ENCODE measurements at regions not wholly inside any gene's neighbourhood (a gene's known extent, or its start where the extent isn't known, plus 50 kb on each side); places are given as distances from the start of the nearest gene placed in this dataset.

DNA sequence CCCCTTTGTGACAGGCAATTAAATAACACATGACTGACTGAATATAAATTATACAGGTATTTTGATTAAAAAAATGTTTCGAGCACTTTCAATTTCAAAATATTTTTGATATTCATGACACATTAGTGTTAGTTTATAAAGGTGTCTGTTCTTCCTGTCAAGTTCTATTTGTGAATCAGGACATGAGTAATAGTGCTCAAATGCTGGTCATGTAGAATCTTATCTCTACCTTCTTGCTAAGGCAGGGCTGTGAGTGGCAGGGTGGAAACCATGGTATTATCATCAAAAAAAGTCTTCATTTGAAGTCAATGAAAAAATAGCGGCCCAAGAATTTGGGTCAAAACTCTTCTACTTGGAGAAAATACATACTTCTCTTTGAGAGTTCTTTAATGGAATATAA lies 250.2 kb downstream of the DACT1 start (continued):
- TF ChIP-seq, protein P1, sequence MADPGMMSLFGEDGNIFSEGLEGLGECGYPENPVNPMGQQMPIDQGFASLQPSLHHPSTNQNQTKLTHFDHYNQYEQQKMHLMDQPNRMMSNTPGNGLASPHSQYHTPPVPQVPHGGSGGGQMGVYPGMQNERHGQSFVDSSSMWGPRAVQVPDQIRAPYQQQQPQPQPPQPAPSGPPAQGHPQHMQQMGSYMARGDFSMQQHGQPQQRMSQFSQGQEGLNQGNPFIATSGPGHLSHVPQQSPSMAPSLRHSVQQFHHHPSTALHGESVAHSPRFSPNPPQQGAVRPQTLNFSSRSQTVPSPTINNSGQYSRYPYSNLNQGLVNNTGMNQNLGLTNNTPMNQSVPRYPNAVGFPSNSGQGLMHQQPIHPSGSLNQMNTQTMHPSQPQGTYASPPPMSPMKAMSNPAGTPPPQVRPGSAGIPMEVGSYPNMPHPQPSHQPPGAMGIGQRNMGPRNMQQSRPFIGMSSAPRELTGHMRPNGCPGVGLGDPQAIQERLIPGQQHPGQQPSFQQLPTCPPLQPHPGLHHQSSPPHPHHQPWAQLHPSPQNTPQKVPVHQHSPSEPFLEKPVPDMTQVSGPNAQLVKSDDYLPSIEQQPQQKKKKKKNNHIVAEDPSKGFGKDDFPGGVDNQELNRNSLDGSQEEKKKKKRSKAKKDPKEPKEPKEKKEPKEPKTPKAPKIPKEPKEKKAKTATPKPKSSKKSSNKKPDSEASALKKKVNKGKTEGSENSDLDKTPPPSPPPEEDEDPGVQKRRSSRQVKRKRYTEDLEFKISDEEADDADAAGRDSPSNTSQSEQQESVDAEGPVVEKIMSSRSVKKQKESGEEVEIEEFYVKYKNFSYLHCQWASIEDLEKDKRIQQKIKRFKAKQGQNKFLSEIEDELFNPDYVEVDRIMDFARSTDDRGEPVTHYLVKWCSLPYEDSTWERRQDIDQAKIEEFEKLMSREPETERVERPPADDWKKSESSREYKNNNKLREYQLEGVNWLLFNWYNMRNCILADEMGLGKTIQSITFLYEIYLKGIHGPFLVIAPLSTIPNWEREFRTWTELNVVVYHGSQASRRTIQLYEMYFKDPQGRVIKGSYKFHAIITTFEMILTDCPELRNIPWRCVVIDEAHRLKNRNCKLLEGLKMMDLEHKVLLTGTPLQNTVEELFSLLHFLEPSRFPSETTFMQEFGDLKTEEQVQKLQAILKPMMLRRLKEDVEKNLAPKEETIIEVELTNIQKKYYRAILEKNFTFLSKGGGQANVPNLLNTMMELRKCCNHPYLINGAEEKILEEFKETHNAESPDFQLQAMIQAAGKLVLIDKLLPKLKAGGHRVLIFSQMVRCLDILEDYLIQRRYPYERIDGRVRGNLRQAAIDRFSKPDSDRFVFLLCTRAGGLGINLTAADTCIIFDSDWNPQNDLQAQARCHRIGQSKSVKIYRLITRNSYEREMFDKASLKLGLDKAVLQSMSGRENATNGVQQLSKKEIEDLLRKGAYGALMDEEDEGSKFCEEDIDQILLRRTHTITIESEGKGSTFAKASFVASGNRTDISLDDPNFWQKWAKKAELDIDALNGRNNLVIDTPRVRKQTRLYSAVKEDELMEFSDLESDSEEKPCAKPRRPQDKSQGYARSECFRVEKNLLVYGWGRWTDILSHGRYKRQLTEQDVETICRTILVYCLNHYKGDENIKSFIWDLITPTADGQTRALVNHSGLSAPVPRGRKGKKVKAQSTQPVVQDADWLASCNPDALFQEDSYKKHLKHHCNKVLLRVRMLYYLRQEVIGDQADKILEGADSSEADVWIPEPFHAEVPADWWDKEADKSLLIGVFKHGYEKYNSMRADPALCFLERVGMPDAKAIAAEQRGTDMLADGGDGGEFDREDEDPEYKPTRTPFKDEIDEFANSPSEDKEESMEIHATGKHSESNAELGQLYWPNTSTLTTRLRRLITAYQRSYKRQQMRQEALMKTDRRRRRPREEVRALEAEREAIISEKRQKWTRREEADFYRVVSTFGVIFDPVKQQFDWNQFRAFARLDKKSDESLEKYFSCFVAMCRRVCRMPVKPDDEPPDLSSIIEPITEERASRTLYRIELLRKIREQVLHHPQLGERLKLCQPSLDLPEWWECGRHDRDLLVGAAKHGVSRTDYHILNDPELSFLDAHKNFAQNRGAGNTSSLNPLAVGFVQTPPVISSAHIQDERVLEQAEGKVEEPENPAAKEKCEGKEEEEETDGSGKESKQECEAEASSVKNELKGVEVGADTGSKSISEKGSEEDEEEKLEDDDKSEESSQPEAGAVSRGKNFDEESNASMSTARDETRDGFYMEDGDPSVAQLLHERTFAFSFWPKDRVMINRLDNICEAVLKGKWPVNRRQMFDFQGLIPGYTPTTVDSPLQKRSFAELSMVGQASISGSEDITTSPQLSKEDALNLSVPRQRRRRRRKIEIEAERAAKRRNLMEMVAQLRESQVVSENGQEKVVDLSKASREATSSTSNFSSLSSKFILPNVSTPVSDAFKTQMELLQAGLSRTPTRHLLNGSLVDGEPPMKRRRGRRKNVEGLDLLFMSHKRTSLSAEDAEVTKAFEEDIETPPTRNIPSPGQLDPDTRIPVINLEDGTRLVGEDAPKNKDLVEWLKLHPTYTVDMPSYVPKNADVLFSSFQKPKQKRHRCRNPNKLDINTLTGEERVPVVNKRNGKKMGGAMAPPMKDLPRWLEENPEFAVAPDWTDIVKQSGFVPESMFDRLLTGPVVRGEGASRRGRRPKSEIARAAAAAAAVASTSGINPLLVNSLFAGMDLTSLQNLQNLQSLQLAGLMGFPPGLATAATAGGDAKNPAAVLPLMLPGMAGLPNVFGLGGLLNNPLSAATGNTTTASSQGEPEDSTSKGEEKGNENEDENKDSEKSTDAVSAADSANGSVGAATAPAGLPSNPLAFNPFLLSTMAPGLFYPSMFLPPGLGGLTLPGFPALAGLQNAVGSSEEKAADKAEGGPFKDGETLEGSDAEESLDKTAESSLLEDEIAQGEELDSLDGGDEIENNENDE (IDR thresholded peaks at IDR 0.05; ENCODE audit: insufficient replicate concordance, low read length) = no peak
